PC-9 (cell line): ENCODE measurements at regions not wholly inside any gene's neighbourhood (a gene's known extent, or its start where the extent isn't known, plus 50 kb on each side); places are given as distances from the start of the nearest gene placed in this dataset.

ENCODE experiments used
- BruUV-seq: library from RNA; stranded (reverse); fragments of 400-500 nt; replicated peaks from 2 replicates; lab custom pipeline; 2021; lab: Mats Ljungman, UMichigan
- CTCF ChIA-PET: fragments of 300-600 bp; sonication (Branson Sonifier 250); formaldehyde crosslinking; loops from one replicate; lab custom pipeline; 2022; ENCODE audit warnings: antibody characterized with exemption; lab: Charles Lee
- POLR2A ChIA-PET: fragments of 300-600 bp; sonication (Branson Sonifier 250); formaldehyde crosslinking; loops from one replicate; lab custom pipeline; 2022; ENCODE audit warnings: antibody characterized with exemption; ENCODE audit not compliant: unreplicated experiment; lab: Charles Lee
- DNase-seq, 2 experiments: peaks; one replicate each; pipeline versions ENCODE4 v3.0.0 to v3.0.0-alpha.2; 2015 to 2022; ENCODE audit warnings: mixed read lengths in 1 of 2
- H2AFZ ChIP-seq: fragments of 200-600 bp; sonication (generic); 2 replicates; pipeline ENCODE4 v1.8.1; 2017; ENCODE audit warnings: antibody characterized with exemption
- H3F3A ChIP-seq: fragments of 200-600 bp; sonication (generic); 2 replicates; pipeline ENCODE4 v1.8.1; 2017; ENCODE audit warnings: antibody characterized with exemption, mild to moderate bottlenecking, low read depth; ENCODE audit not compliant: insufficient read depth
- H3K27ac ChIP-seq: fragments of 200-600 bp; sonication (generic); 2 replicates; pipeline ENCODE4 v1.6.1; 2016; ENCODE audit warnings: mixed run types
- H3K27me3 ChIP-seq: fragments of 200-600 bp; sonication (generic); 2 replicates; pipeline ENCODE4 v1.6.1; 2016; ENCODE audit warnings: low read depth, mixed run types; ENCODE audit not compliant: insufficient read depth
- H3K36me3 ChIP-seq: fragments of 200-600 bp; sonication (generic); 2 replicates; pipeline ENCODE4 v1.6.1; 2016; ENCODE audit warnings: low read depth, mixed run types
- H3K4me1 ChIP-seq: fragments of 200-600 bp; sonication (generic); replicated peaks from 2 replicates; pipeline ENCODE4 v1.6.1; 2016; ENCODE audit warnings: mixed run types; ENCODE audit not compliant: insufficient read depth
- H3K4me2 ChIP-seq: fragments of 200-600 bp; sonication (generic); 2 replicates; pipeline ENCODE4 v1.6.1; 2017; ENCODE audit warnings: mixed run types
- H3K4me3 ChIP-seq: fragments of 200-600 bp; sonication (generic); 2 replicates; pipeline ENCODE4 v1.6.1; 2016; ENCODE audit warnings: mixed run types
- H3K79me2 ChIP-seq: fragments of 200-600 bp; sonication (generic); 2 replicates; pipeline ENCODE4 v1.6.1; 2017; ENCODE audit warnings: low read depth, mixed run types
- H3K9me2 ChIP-seq: fragments of 200-600 bp; sonication (generic); 2 replicates; pipeline ENCODE4 v1.8.1; 2017; ENCODE audit warnings: mild to moderate bottlenecking; ENCODE audit not compliant: insufficient read depth
- H3K9me3 ChIP-seq: fragments of 200-600 bp; sonication (generic); 2 replicates; pipeline ENCODE4 v1.8.1; 2016; ENCODE audit warnings: low read depth; ENCODE audit not compliant: insufficient read depth
- H4K20me1 ChIP-seq: fragments of 200-600 bp; sonication (generic); 2 replicates; pipeline ENCODE4 v1.8.1; 2017; ENCODE audit not compliant: insufficient read depth
- EZH2 ChIP-seq: fragments of 200-600 bp; sonication (generic); IDR thresholded peaks from 2 replicates; pipeline ENCODE4 v1.8.0; 2017; ENCODE audit warnings: antibody characterized with exemption, low read depth
- intact Hi-C: fragments of 100-400 bp; cut with micrococcal nuclease; formaldehyde crosslinking; loops from one replicate; pipeline ENCODE4 v1.10.0; 2022; ENCODE audit not compliant: unreplicated experiment
- TF ChIP-seq, protein P1 (sequence below): fragments of 200-600 bp; sonication (generic); conservative IDR thresholded peaks from 2 replicates; pipeline ENCODE4 v1.6.1; 2017; ENCODE audit warnings: mixed run types, antibody characterized with exemption, mild to moderate bottlenecking, moderate library complexity

- no peak for DNase-seq
- intact Hi-C loops: no loop called here
- Histone ChIP-seq H4K20me1 (no peaks in the 10 kb centered on the region), H3F3A (no peaks in the 10 kb centered on the region), H3K27me3 (peaks cover 13% of the 10 kb centered on the region; the same call in 1 of the 2 replicates), H3K4me1 (no peaks in the 10 kb centered on the region), H3K27ac (no peak overlapping the region), H3K9me3 (no peaks in the 10 kb centered on the region), H3K9me2 (no peaks in the 10 kb centered on the region), H3K36me3 (no peaks in the 10 kb centered on the region), H3K4me2 (no peak overlapping the region), H3K4me3 (no peak overlapping the region), H3K79me2 (no peaks in the 10 kb centered on the region), H2AFZ (no peak overlapping the region)
- ChIA-PET CTCF (no interaction called here), POLR2A (no interaction called here)
- TF ChIP-seq, protein P1, sequence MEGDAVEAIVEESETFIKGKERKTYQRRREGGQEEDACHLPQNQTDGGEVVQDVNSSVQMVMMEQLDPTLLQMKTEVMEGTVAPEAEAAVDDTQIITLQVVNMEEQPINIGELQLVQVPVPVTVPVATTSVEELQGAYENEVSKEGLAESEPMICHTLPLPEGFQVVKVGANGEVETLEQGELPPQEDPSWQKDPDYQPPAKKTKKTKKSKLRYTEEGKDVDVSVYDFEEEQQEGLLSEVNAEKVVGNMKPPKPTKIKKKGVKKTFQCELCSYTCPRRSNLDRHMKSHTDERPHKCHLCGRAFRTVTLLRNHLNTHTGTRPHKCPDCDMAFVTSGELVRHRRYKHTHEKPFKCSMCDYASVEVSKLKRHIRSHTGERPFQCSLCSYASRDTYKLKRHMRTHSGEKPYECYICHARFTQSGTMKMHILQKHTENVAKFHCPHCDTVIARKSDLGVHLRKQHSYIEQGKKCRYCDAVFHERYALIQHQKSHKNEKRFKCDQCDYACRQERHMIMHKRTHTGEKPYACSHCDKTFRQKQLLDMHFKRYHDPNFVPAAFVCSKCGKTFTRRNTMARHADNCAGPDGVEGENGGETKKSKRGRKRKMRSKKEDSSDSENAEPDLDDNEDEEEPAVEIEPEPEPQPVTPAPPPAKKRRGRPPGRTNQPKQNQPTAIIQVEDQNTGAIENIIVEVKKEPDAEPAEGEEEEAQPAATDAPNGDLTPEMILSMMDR: no peak
- TF ChIP-seq EZH2: no peak
- BruUV-seq: no TSS peak
These were observed 578.7 kb upstream of the ID2 start for GRCh38 chr2:8103085-8103708.

GRCh38 chr2:8107150-8107549 is 574.7 kb upstream of the ID2 start:
- POLR2A ChIA-PET: interaction anchor here (0.8 kb wide), 1 partner anchor 377 kb away, joined by 3 read pairs; no protein-coding TSS in a partner anchor
- no peak overlapping the region for H3K4me3 ChIP-seq

GRCh38 chr2:8107621-8108378 is 574.1 kb upstream of the ID2 start:
- intact Hi-C loops: no loop called here
- CTCF ChIA-PET: no interaction called here
- Histone ChIP-seq H3F3A (no peaks in the 10 kb centered on the region), H3K79me2 (no peaks in the 10 kb centered on the region), H3K4me2 (no peak overlapping the region), H3K9me3 (no peaks in the 10 kb centered on the region), H3K9me2 (no peaks in the 10 kb centered on the region), H4K20me1 (no peaks in the 10 kb centered on the region), H2AFZ (no peak overlapping the region), H3K36me3 (no peaks in the 10 kb centered on the region), H3K4me3 (no peak overlapping the region), H3K27ac (no peak overlapping the region), H3K27me3 (peaks cover 13% of the 10 kb centered on the region; the same call in 1 of the 2 replicates), H3K4me1 (no peaks in the 10 kb centered on the region)
- TF ChIP-seq, protein P1: no peak
- TF ChIP-seq EZH2: no peak
- no TSS peak for BruUV-seq
- no peak for DNase-seq
- POLR2A ChIA-PET: interaction anchor here (0.8 kb wide), 1 partner anchor 377 kb away, joined by 3 read pairs; no protein-coding TSS in a partner anchor

More at GRCh38 chr2:8107150-8107549, 574.7 kb upstream of the ID2 start:
- Histone ChIP-seq H3K27ac (no peak overlapping the region), H3K9me2 (no peaks in the 10 kb centered on the region), H2AFZ (no peak overlapping the region), H3K79me2 (no peaks in the 10 kb centered on the region), H3F3A (no peaks in the 10 kb centered on the region), H3K4me1 (no peaks in the 10 kb centered on the region), H3K9me3 (no peaks in the 10 kb centered on the region), H4K20me1 (no peaks in the 10 kb centered on the region), H3K4me2 (no peak overlapping the region), H3K36me3 (no peaks in the 10 kb centered on the region), H3K27me3 (peaks cover 13% of the 10 kb centered on the region; the same call in 1 of the 2 replicates)
- TF ChIP-seq, protein P1: no peak
- TF ChIP-seq EZH2: no peak
- no peak for DNase-seq
- intact Hi-C loops: no loop called here
- BruUV-seq: no TSS peak
- CTCF ChIA-PET: no interaction called here
